ENCODE measurements at regions not wholly inside any gene's neighbourhood (a gene's known extent, or its start where the extent isn't known, plus 50 kb on each side); places are given as distances from the start of the nearest gene placed in this dataset.

- CTCF ChIA-PET = no interaction called here
- no peak overlapping the region for H3K4me3 ChIP-seq (ENCODE audit: low read depth, low read length, poor library complexity, severe bottlenecking)
- no peaks in the 10 kb centered on the region for H3K36me3 ChIP-seq (ENCODE audit: insufficient read depth, low read length, poor library complexity, severe bottlenecking)
- H3K9me3 ChIP-seq (ENCODE audit: low read depth, low read length, poor library complexity, severe bottlenecking) = no peaks in the 10 kb centered on the region
- intact Hi-C loops (cut with micrococcal nuclease; ENCODE audit: unreplicated experiment) = no loop called here
- TF ChIP-seq CTCF (conservative IDR thresholded peaks at IDR 0.05; ENCODE audit: low read depth, low read length) (no peak), EZH2 (IDR thresholded peaks at IDR 0.05; ENCODE audit: borderline replicate concordance, low read depth, low read length, poor library complexity, severe bottlenecking) (no peak)
- DNase-seq (ENCODE audit: low spot score) = no peak
- no TSS peak for BruUV-seq (replicated peaks)
- H3K4me1 ChIP-seq (ENCODE audit: insufficient read depth, low read length, poor library complexity, severe bottlenecking) = no peaks in the 10 kb centered on the region
- POLR2A ChIA-PET (ENCODE audit: low non-redundant PET) = no interaction called here
- no peaks in the 10 kb centered on the region for H3K27me3 ChIP-seq (replicated peaks; ENCODE audit: insufficient read depth, low read depth, low read length, poor library complexity)
- H3K27ac ChIP-seq (ENCODE audit: low read depth, low read length, poor library complexity, severe bottlenecking) = no peak overlapping the region
These were observed 194.7 kb upstream of the FAR2 start for GRCh38 chr12:28954333-28954732.

DNA sequence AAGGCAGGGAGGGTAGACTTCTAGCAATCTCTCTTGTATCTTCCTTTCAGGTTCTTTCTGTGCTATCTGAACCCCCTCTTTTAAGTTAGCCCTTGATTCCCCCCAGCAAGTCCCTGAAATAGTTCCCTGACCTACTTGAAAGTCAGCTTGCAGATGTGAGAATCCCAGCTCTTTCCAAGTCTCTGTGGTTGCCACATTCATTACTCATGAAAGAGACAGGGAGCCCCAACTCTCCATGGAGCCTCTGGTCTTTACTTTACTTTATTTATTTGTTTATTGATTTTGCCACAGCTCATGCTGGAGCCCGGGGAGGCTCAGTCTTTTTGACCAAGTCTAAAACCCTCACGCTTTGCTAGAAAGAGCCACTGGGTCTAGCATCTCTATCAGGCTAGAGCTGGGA is 193.6 kb upstream of the FAR2 start:
- Histone ChIP-seq H3K27me3 (replicated peaks; ENCODE audit: insufficient read depth, low read depth, low read length, poor library complexity) (no peaks in the 10 kb centered on the region), H3K9me3 (ENCODE audit: low read depth, low read length, poor library complexity, severe bottlenecking) (no peaks in the 10 kb centered on the region), H3K4me3 (ENCODE audit: low read depth, low read length, poor library complexity, severe bottlenecking) (no peak overlapping the region), H3K36me3 (ENCODE audit: insufficient read depth, low read length, poor library complexity, severe bottlenecking) (no peaks in the 10 kb centered on the region), H3K27ac (ENCODE audit: low read depth, low read length, poor library complexity, severe bottlenecking) (no peak overlapping the region), H3K4me1 (ENCODE audit: insufficient read depth, low read length, poor library complexity, severe bottlenecking) (no peaks in the 10 kb centered on the region)
- DNase-seq (ENCODE audit: low spot score) = no peak
- intact Hi-C loops (cut with micrococcal nuclease; ENCODE audit: unreplicated experiment) = no loop called here
- no peak for TF ChIP-seq EZH2 (IDR thresholded peaks at IDR 0.05; ENCODE audit: borderline replicate concordance, low read depth, low read length, poor library complexity, severe bottlenecking)
- TF ChIP-seq CTCF (conservative IDR thresholded peaks at IDR 0.05; ENCODE audit: low read depth, low read length) = no peak
- CTCF ChIA-PET = no interaction called here
- POLR2A ChIA-PET (ENCODE audit: low non-redundant PET) = no interaction called here
- no TSS peak for BruUV-seq (replicated peaks)

DNA sequence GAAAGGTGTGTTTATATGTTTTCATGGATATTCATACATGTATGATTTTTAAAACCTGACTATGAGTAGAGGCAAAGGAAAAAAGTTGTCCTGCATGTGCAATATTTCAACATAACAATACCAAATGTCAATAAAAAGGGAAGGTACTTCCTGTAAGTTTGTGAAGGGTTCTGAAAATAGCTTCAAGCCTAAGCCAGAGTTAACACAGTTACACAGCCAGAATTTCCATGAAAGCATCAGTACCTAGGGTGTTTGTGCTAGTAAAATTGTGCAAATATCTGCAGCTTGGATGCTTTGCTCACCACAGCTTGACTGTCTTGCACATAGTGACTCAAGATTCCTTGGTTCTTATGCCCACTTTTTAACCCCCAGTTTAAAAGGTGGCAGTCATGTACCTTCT is 193.1 kb upstream of the FAR2 start:
- ChIA-PET CTCF (no interaction called here), POLR2A (ENCODE audit: low non-redundant PET) (no interaction called here)
- Histone ChIP-seq H3K9me3 (ENCODE audit: low read depth, low read length, poor library complexity, severe bottlenecking) (no peaks in the 10 kb centered on the region), H3K4me1 (ENCODE audit: insufficient read depth, low read length, poor library complexity, severe bottlenecking) (no peaks in the 10 kb centered on the region), H3K4me3 (ENCODE audit: low read depth, low read length, poor library complexity, severe bottlenecking) (no peak overlapping the region), H3K27ac (ENCODE audit: low read depth, low read length, poor library complexity, severe bottlenecking) (no peak overlapping the region), H3K27me3 (replicated peaks; ENCODE audit: insufficient read depth, low read depth, low read length, poor library complexity) (no peaks in the 10 kb centered on the region), H3K36me3 (ENCODE audit: insufficient read depth, low read length, poor library complexity, severe bottlenecking) (no peaks in the 10 kb centered on the region)
- DNase-seq (ENCODE audit: low spot score) = no peak
- intact Hi-C loops (cut with micrococcal nuclease; ENCODE audit: unreplicated experiment) = no loop called here
- no peak for TF ChIP-seq EZH2 (IDR thresholded peaks at IDR 0.05; ENCODE audit: borderline replicate concordance, low read depth, low read length, poor library complexity, severe bottlenecking)
- TF ChIP-seq CTCF (conservative IDR thresholded peaks at IDR 0.05; ENCODE audit: low read depth, low read length) = no peak
- no TSS peak for BruUV-seq (replicated peaks)
